Heart right ventricle (tissue), 16 donors: ENCODE measurements at regions not wholly inside any gene's neighbourhood (a gene's known extent, or its start where the extent isn't known, plus 50 kb on each side); places are given as distances from the start of the nearest gene placed in this dataset.

ENCODE experiments used
- ATAC-seq, 8 donors: fragments of 200-7000 bp; cut with Tn5 transposase; one replicate each; pipeline ENCODE4 v1.9.1; 2020; ENCODE audit warnings: mild to moderate bottlenecking in 8 of 8, moderate library complexity in 8 of 8, moderate number of reproducible peaks in 1 of 8
- DNase-seq, 2 donors: peaks; one replicate each; pipeline ENCODE4 v3.0.0-alpha.2; 2020
- H3K27ac ChIP-seq, 10 donors: fragments of 200-600 bp; sonication (generic) in 2 of 10; one replicate each; pipeline versions ENCODE4 v1.5.0 to v1.8.0; 2020 to 2022; ENCODE audit warnings: mild to moderate bottlenecking in 3 of 10
- H3K27me3 ChIP-seq, 7 donors: fragments of 200-600 bp; one replicate each; pipeline ENCODE4 v1.8.0; 2021 to 2022; ENCODE audit warnings: mild to moderate bottlenecking in 2 of 7
- H3K36me3 ChIP-seq, 9 donors: fragments of 200-600 bp; sonication (generic) in 1 of 9; one replicate each; pipeline versions ENCODE4 v1.5.0 to v1.8.0; 2020 to 2022; ENCODE audit warnings: mild to moderate bottlenecking in 2 of 9
- H3K4me1 ChIP-seq, 9 donors: fragments of 200-600 bp; sonication (generic) in 1 of 9; one replicate each; pipeline versions ENCODE4 v1.5.0 to v1.8.0; 2020 to 2022; ENCODE audit warnings: mild to moderate bottlenecking in 4 of 9
- H3K4me3 ChIP-seq, 10 donors: fragments of 200-600 bp; sonication (generic) in 2 of 10; one replicate each; pipeline versions ENCODE4 v1.5.0 to v1.8.0; 2020 to 2022; ENCODE audit warnings: mild to moderate bottlenecking in 7 of 10, moderate library complexity in 2 of 10
- H3K9me3 ChIP-seq, 11 donors: fragments of 200-600 bp in 10 of 11; sonication (generic) in 2 of 11; one replicate each; pipeline versions ENCODE4 v1.5.0 to v1.8.0; 2013 to 2022; ENCODE audit warnings: mild to moderate bottlenecking in 2 of 11, control low read depth in 1 of 11, moderate library complexity in 1 of 11
- WGBS, 2 donors: extraction: QIAGEN DNeasy Blood & Tissue Kit; methylation state at CpG; one replicate each; pipeline ENCODE4 v1.1.7; 2013; ENCODE audit warnings: inconsistent platforms in 1 of 2; 5-methylcytosine and 5-hydroxymethylcytosine counted together
- intact Hi-C, 10 donors: fragments of 100-400 bp; cut with DNase I; formaldehyde crosslinking; loops; one replicate each; pipeline versions ENCODE4 v1.11.1 to v1.14.2; 2022
- TF ChIP-seq, protein P1 (sequence below), 9 donors: fragments of 200-600 bp; sonication (generic) in 2 of 9; IDR thresholded peaks; one replicate each; pipeline versions ENCODE4 v1.5.0 to v1.8.0; 2021 to 2022; ENCODE audit warnings: antibody characterized with exemption in 9 of 9, mild to moderate bottlenecking in 5 of 9, moderate library complexity in 1 of 9
- donor health status: Arrhythmogenic right ventricular cardiomyopathy.
- donor health status: ischemic (EF 13 %, LVEDD 7.1; RV severe dilation, severe dysfunction).
- donor health status: healthy with polysubstance abuse.
- donor health status: DM: no; HTN: yes; CAD: no.
- donor health status: DM: no; HTN: no; CAD: no.
- donor health status: ischemic (EF 25% LVEDD 6.9; RV normal size, moderate dysfunction).
- donor health status: ischemic (EF 25% LVEDD 5.7; RV mildly dilated, moderate dysfunction).
- donor health status: healthy.
- donor health status: DM: yes; HTN: yes; CAD: no.
- donor health status: Ischemic cardiomyopathy.
- donor health status: ischemic (EF 35%, LVEDD 5.7; RV mildly dilated, moderate dysfunction).
- donor health status: nonischemic (EF 11% LVEDD 7.7; RV severe dilation, severe dysfunction).
- donor health status: DM: yes; HTN: yes; CAD: no.
- donor health status: PGD.
- donor health status: ischemic (EF 29% LVEDD 5.4; RV normal size, mild dysfunction).
- donor health status: nonischemic (EF 23%, LVEDD 6.1; RV moderate dilation, normal function).

DNA sequence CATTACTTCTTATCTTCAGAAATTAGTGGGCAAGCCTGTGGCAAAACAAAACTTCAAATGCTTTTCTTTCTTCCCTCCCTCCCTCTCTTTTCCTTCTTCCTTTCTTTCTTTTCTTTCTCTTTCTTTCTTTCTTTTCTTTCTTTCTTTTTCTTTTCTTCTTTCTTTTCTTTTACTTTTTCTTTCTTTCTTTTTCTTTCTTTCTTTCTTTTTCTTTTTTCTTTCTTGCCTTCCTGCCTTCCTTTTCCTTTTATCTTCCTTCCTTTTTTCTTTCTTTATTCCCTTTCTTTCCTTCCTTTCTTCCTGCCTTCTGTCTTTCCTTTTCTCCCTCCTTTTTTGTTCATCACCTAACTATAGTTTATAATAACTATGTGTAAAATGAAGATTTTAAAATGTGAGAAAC is 295.1 kb downstream of the SMOC2 start:
- intact Hi-C loops, result no loop called here
- TF ChIP-seq, protein P1, sequence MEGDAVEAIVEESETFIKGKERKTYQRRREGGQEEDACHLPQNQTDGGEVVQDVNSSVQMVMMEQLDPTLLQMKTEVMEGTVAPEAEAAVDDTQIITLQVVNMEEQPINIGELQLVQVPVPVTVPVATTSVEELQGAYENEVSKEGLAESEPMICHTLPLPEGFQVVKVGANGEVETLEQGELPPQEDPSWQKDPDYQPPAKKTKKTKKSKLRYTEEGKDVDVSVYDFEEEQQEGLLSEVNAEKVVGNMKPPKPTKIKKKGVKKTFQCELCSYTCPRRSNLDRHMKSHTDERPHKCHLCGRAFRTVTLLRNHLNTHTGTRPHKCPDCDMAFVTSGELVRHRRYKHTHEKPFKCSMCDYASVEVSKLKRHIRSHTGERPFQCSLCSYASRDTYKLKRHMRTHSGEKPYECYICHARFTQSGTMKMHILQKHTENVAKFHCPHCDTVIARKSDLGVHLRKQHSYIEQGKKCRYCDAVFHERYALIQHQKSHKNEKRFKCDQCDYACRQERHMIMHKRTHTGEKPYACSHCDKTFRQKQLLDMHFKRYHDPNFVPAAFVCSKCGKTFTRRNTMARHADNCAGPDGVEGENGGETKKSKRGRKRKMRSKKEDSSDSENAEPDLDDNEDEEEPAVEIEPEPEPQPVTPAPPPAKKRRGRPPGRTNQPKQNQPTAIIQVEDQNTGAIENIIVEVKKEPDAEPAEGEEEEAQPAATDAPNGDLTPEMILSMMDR (IDR thresholded peaks at IDR 0.05), result no peak
- Histone ChIP-seq H3K4me1 (no peaks in the 10 kb centered on the region), H3K27me3 (no peaks in the 10 kb centered on the region), H3K36me3 (no peaks in the 10 kb centered on the region), H3K4me3 (no peak overlapping the region), H3K27ac (no peak overlapping the region), H3K9me3 (peaks cover 0 to 22% (median 7%) of the 10 kb centered on the region in 11 donors)
- ATAC-seq (no peak), DNase-seq (no peak)

DNA sequence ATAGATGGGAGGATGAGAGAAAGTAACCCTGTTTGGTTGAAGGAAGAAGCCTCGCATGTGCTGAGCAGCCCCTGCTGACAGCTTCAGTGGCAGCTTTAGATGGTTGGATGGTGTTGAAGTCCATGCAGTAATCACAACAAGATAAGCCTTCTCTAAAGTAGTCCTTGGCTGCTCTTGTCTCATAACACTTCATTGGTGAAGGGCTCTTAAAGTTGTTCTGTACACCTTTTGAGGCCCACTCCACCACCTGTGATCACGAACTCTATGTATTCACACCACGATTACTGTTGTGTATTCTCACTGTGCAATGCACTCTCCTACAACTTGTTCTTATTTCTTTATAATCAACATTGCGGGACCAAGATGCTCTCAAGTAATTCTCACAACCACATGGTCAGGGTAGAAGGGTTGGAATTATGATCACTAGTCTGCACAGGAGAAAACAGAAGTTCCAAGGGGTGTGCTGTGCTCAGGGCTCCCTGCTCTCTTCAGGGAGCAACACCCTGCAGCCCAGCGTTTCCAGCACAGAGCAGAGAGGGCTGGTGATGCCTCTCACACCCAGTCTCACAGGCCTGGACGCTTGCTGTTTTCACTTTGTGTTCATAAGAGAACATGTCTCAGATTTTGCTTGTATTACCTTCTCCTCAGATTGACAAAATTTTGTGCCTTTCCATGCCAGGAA is 294.4 kb downstream of the SMOC2 start:
- TF ChIP-seq, protein P1 (IDR thresholded peaks at IDR 0.05), result no peak
- 61 to 63% methylated on average over 6 of the region's 6 CpGs for WGBS, 2 donors
- Histone ChIP-seq H3K27ac (no peak overlapping the region), H3K4me1 (no peaks in the 10 kb centered on the region), H3K27me3 (no peaks in the 10 kb centered on the region), H3K4me3 (no peak overlapping the region), H3K9me3 (peaks cover 0 to 22% (median 7%) of the 10 kb centered on the region in 11 donors), H3K36me3 (no peaks in the 10 kb centered on the region)
- intact Hi-C loops, result no loop called here
- ATAC-seq, result no peak
- DNase-seq, result no peak

DNA sequence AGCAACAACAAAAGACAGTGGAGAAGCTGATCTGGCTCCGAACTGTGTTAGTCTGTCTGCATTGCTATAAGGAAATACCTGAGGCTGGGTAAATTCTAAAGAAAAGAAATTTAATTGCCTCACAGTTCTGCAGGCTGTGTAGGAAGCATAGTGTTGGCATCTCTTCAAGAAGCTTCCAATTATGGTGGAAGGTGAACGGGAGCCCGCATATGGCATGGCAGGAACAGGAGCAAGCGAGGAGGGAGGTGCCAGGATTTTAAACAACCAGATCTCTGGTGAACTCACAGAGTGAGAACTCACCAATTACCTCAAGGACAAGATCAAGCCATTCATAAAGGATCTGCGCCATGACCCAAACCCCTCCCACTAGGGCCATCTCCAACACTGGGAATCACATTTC is 293.5 kb downstream of the SMOC2 start:
- Histone ChIP-seq H3K27ac (no peak overlapping the region), H3K4me1 (no peaks in the 10 kb centered on the region), H3K4me3 (no peak overlapping the region), H3K27me3 (no peaks in the 10 kb centered on the region), H3K9me3 (peaks cover 0 to 22% (median 7%) of the 10 kb centered on the region in 11 donors), H3K36me3 (no peaks in the 10 kb centered on the region)
- DNase-seq, result no peak
- TF ChIP-seq, protein P1 (IDR thresholded peaks at IDR 0.05), result no peak
- intact Hi-C loops, result no loop called here
- ATAC-seq, result no peak
- WGBS, 2 donors, result 81 to 85% methylated on average over 5 of the region's 5 CpGs

DNA sequence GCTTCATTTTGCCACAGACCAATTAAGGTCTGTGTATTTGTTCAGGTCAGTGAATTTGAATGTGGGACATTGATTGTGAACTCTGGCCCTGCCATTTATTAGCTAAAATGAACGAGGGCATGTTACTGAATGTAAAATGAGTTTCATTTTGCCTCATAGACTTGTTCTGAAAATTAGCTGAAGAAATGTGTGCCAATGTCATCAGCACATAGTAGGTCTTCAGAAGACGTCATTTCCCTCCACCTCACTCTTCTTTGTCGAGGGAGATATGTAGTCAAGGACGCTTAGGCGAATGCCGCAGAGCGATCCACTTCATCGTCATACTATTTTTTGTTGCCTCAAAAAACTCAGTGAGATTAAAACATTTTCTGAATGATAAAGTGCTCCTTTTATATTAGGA is 291.7 kb downstream of the SMOC2 start:
- H3K27ac ChIP-seq, result no peak overlapping the region
- H3K36me3 ChIP-seq, result no peaks in the 10 kb centered on the region
- peaks cover 0 to 7% (median 0%) of the 10 kb centered on the region in 11 donors for H3K9me3 ChIP-seq
- DNase-seq, result no peak
- no peak for ATAC-seq
- peaks cover 0 to 7% (median 0%) of the 10 kb centered on the region in 7 donors for H3K27me3 ChIP-seq
- TF ChIP-seq, protein P1 (IDR thresholded peaks at IDR 0.05), result no peak
- intact Hi-C loops, result no loop called here
- no peaks in the 10 kb centered on the region for H3K4me1 ChIP-seq
- H3K4me3 ChIP-seq, result no peak overlapping the region
- 74 to 80% methylated on average over 8 of the region's 8 CpGs for WGBS, 2 donors
